ENCODE measurements at regions not wholly inside any gene's neighbourhood (a gene's known extent, or its start where the extent isn't known, plus 50 kb on each side); places are given as distances from the start of the nearest gene placed in this dataset.

- peaks cover 2% of the 10 kb centered on the region for H3K23me2 ChIP-seq (ENCODE audit: insufficient read length, low read depth, low read length, poor library complexity, severe bottlenecking)
Measured at GRCh38 chr21:36551321-36551720, 71.4 kb upstream of the CLDN14 start.

More at GRCh38 chr21:36551321-36551720, 71.4 kb upstream of the CLDN14 start:
- Histone ChIP-seq H3K27me3 (ENCODE audit: insufficient read depth, low read length) (no peaks in the 10 kb centered on the region), H2BK5ac (ENCODE audit: insufficient read length, low read length) (no peak overlapping the region), H3K4me1 (ENCODE audit: insufficient read depth, low read length) (no peaks in the 10 kb centered on the region), H2BK20ac (ENCODE audit: low read depth, low read length, poor library complexity, severe bottlenecking) (no peak overlapping the region), H4K5ac (ENCODE audit: insufficient read length, low read depth, low read length) (no peak overlapping the region), H3K18ac (ENCODE audit: insufficient read length, low read depth, low read length) (no peak overlapping the region), H2AFZ (ENCODE audit: low read length) (no peak overlapping the region), H2AK5ac (ENCODE audit: insufficient read length, low read length) (no peak overlapping the region), H3K79me2 (ENCODE audit: insufficient read depth, low read length) (no peaks in the 10 kb centered on the region), H3T11ph (ENCODE audit: low read length) (no peak overlapping the region), H2BK12ac (ENCODE audit: insufficient read length, low read depth, low read length) (no peak overlapping the region), H4K91ac (ENCODE audit: insufficient read length, low read depth, low read length) (no peak overlapping the region), H3K14ac (ENCODE audit: insufficient read depth, low read length) (no peak overlapping the region; the same call in 1 of the 2 replicates), H3K9me3 (ENCODE audit: control insufficient read depth, low read depth, low read length) (no peaks in the 10 kb centered on the region), H2BK15ac (ENCODE audit: low read depth, low read length) (no peak overlapping the region), H3K4ac (ENCODE audit: low read depth, low read length) (no peak overlapping the region), H3K56ac (ENCODE audit: insufficient read length, low read depth, low read length) (no peak overlapping the region), H4K20me1 (ENCODE audit: control insufficient read depth, insufficient read depth, insufficient read length) (no peaks in the 10 kb centered on the region), H3K23ac (ENCODE audit: insufficient read length, low read depth, low read length) (no peak overlapping the region), H4K8ac (replicated peaks; ENCODE audit: insufficient read length, low read depth, low read length) (no peak overlapping the region), H3K9ac (ENCODE audit: extremely low read depth, insufficient read length, low read length) (no peak overlapping the region), H3K4me2 (ENCODE audit: insufficient read depth, insufficient read length, low read length) (no peak overlapping the region), H3K27ac (ENCODE audit: insufficient read length, low read depth, low read length) (no peak overlapping the region), H3K79me1 (ENCODE audit: insufficient read depth, low read depth, low read length, poor library complexity, severe bottlenecking) (no peaks in the 10 kb centered on the region), H2BK120ac (ENCODE audit: low read depth, low read length, poor library complexity, severe bottlenecking) (no peak overlapping the region)
- H3K27ac Mint-ChIP-seq: no peak overlapping the region
- no peak for TF ChIP-seq CTCF (conservative IDR thresholded peaks at IDR 0.05)
- no CpG with 5 or more reads among the region's 4 CpGs for WGBS (ENCODE audit: extremely low coverage, insufficient read length, low lambda C conversion rate)
- no peaks in the 10 kb centered on the region for H3K36me3 Mint-ChIP-seq (ENCODE audit: insufficient read depth in 1 of 3, low read depth in 3 of 3)
- peaks cover 4% of the 10 kb centered on the region for H3K27me3 Mint-ChIP-seq (ENCODE audit: low read depth)
- no peaks in the 10 kb centered on the region for H3K9me3 Mint-ChIP-seq
- H3K4me3 Mint-ChIP-seq: no peak overlapping the region
- no peak for DNase-seq
- H3K4me1 Mint-ChIP-seq: peaks cover 18 to 27% of the 10 kb centered on the region in 2 experiments
